ENCODE measurements at regions not wholly inside any gene's neighbourhood (a gene's known extent, or its start where the extent isn't known, plus 50 kb on each side); places are given as distances from the start of the nearest gene placed in this dataset.

DNA sequence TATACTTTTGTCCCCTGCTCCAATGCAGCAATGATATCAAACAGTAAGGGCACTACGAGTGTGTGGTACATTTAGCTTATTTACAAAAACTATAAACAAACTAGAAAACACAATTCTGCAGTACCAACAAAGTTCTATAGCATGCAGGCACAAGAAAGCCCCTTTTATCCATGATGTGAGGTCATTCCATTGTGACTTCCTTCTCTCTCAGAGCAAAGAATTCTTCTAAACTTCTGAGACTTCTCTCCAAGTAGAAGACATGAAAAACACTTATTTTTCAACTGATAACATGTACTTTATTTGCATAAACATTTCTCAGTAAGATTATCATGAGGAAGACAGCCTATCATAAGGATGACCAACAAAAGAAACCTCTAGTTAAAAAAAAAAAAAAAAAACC is 569.8 kb downstream of the TLE1 start:
- Histone ChIP-seq H3K9ac (ENCODE audit: low read length) (no peak overlapping the region), H3K9me2 (replicated peaks; ENCODE audit: insufficient read depth, low read length) (no peaks in the 10 kb centered on the region), H3F3A (ENCODE audit: insufficient read depth) (no peaks in the 10 kb centered on the region), H3K36me3 (ENCODE audit: low read length) (no peaks in the 10 kb centered on the region), H3K79me2 (ENCODE audit: insufficient read depth, low read length) (no peaks in the 10 kb centered on the region), H3K4me2 (ENCODE audit: low read depth, low read length, poor library complexity, severe bottlenecking) (no peak overlapping the region), H2AFZ (ENCODE audit: low read depth, low read length, severe bottlenecking) (no peak overlapping the region), H3K27me3 (ENCODE audit: low read length) (no peaks in the 10 kb centered on the region), H3K4me3 (ENCODE audit: insufficient read depth, low read length, poor library complexity, severe bottlenecking) (no peak overlapping the region), H4K20me1 (ENCODE audit: low read depth, low read length) (no peaks in the 10 kb centered on the region), H3K27ac (ENCODE audit: low read depth, low read length) (no peak overlapping the region), H3K9me3 (ENCODE audit: insufficient read depth, low read length) (no peaks in the 10 kb centered on the region)
- no peak for TF ChIP-seq EZH2phosphoT487 (conservative IDR thresholded peaks at IDR 0.05; ENCODE audit: low read length)
- TF ChIP-seq, protein P1, sequence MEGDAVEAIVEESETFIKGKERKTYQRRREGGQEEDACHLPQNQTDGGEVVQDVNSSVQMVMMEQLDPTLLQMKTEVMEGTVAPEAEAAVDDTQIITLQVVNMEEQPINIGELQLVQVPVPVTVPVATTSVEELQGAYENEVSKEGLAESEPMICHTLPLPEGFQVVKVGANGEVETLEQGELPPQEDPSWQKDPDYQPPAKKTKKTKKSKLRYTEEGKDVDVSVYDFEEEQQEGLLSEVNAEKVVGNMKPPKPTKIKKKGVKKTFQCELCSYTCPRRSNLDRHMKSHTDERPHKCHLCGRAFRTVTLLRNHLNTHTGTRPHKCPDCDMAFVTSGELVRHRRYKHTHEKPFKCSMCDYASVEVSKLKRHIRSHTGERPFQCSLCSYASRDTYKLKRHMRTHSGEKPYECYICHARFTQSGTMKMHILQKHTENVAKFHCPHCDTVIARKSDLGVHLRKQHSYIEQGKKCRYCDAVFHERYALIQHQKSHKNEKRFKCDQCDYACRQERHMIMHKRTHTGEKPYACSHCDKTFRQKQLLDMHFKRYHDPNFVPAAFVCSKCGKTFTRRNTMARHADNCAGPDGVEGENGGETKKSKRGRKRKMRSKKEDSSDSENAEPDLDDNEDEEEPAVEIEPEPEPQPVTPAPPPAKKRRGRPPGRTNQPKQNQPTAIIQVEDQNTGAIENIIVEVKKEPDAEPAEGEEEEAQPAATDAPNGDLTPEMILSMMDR (IDR thresholded peaks at IDR 0.05; ENCODE audit: insufficient read depth, low read length, poor library complexity, severe bottlenecking): no peak

DNA sequence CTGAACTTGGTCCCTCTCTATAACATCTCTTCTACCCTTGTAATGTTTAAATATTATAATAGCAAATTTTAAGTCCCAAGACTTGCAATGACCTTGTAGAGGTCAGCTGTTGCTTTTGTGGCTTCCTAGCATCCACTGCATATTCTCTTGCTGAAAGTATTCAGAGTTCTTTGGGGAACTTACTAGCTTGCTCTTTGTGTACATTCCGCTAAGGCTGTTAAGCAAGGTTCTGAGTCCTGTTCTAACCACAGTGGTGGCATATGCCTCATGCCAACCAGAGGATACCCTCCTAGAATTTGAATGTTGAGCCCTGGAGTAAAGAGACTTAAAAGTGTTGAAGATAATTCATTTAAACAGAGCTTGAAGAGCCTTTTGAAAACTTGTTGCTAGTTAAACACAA is 570.9 kb downstream of the TLE1 start:
- H3K79me2 ChIP-seq (ENCODE audit: insufficient read depth, low read length): no peaks in the 10 kb centered on the region
- H3F3A ChIP-seq (ENCODE audit: insufficient read depth): no peaks in the 10 kb centered on the region
- H3K27me3 ChIP-seq (ENCODE audit: low read length): no peaks in the 10 kb centered on the region
- no peaks in the 10 kb centered on the region for H3K36me3 ChIP-seq (ENCODE audit: low read length)
- H2AFZ ChIP-seq (ENCODE audit: low read depth, low read length, severe bottlenecking): no peak overlapping the region
- TF ChIP-seq EZH2phosphoT487 (conservative IDR thresholded peaks at IDR 0.05; ENCODE audit: low read length): no peak
- TF ChIP-seq, protein P1 (IDR thresholded peaks at IDR 0.05; ENCODE audit: insufficient read depth, low read length, poor library complexity, severe bottlenecking): no peak
- H3K4me3 ChIP-seq (ENCODE audit: insufficient read depth, low read length, poor library complexity, severe bottlenecking): no peak overlapping the region
- H3K9ac ChIP-seq (ENCODE audit: low read length): no peak overlapping the region
- no peaks in the 10 kb centered on the region for H4K20me1 ChIP-seq (ENCODE audit: low read depth, low read length)
- H3K9me3 ChIP-seq (ENCODE audit: insufficient read depth, low read length): no peaks in the 10 kb centered on the region
- H3K4me2 ChIP-seq (ENCODE audit: low read depth, low read length, poor library complexity, severe bottlenecking): no peak overlapping the region
- no peaks in the 10 kb centered on the region for H3K9me2 ChIP-seq (replicated peaks; ENCODE audit: insufficient read depth, low read length)
- no peak overlapping the region for H3K27ac ChIP-seq (ENCODE audit: low read depth, low read length)

DNA sequence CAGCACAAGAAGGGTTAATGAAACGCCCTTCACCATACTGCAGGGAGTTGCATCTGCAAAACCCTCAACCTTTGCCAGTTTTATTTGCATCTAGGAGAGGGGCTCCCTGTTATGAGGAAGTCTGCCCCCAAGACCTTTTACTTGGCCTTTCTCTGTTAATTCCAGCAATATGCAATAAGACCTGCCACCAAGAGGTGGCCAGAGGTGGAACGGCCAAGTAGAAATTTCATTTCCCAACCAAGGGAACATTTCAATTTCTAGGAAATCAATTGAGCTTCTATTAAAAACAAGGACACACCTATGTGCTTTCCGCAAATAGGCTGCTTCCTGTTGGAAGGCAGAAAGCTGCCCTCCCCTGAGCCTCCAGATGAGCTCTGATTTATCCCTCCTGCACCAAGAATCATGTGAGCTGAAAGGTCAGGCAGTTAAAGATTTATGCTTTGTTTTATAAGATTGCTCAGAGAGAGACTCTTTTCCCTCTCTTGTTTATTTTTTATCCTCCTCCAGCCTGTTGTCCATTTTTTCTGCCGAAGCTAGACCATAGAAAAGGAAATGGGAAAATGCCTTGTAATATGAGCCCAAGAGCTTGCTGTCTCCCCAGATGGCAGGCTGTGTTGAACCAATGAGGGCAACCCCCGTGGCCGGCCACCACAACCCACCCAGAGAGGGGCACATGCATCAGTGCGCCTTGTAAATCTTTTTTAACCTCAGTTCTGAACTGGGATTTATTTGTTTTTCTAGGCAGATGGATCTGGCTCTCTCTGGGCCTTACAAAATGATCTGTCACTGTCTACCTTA is 572.8 kb downstream of the TLE1 start:
- H3K4me2 ChIP-seq (ENCODE audit: low read depth, low read length, poor library complexity, severe bottlenecking): no peak overlapping the region
- no peak overlapping the region for H2AFZ ChIP-seq (ENCODE audit: low read depth, low read length, severe bottlenecking)
- H3F3A ChIP-seq (ENCODE audit: insufficient read depth): no peaks in the 10 kb centered on the region
- H3K4me3 ChIP-seq (ENCODE audit: insufficient read depth, low read length, poor library complexity, severe bottlenecking): no peak overlapping the region
- H3K36me3 ChIP-seq (ENCODE audit: low read length): no peaks in the 10 kb centered on the region
- no peak overlapping the region for H3K9ac ChIP-seq (ENCODE audit: low read length)
- no peak for TF ChIP-seq EZH2phosphoT487 (conservative IDR thresholded peaks at IDR 0.05; ENCODE audit: low read length)
- TF ChIP-seq, protein P1 (IDR thresholded peaks at IDR 0.05; ENCODE audit: insufficient read depth, low read length, poor library complexity, severe bottlenecking): no peak
- H4K20me1 ChIP-seq (ENCODE audit: low read depth, low read length): no peaks in the 10 kb centered on the region
- no peaks in the 10 kb centered on the region for H3K9me2 ChIP-seq (replicated peaks; ENCODE audit: insufficient read depth, low read length)
- H3K79me2 ChIP-seq (ENCODE audit: insufficient read depth, low read length): no peaks in the 10 kb centered on the region
- no peaks in the 10 kb centered on the region for H3K9me3 ChIP-seq (ENCODE audit: insufficient read depth, low read length)
- H3K27me3 ChIP-seq (ENCODE audit: low read length): no peaks in the 10 kb centered on the region
- H3K27ac ChIP-seq (ENCODE audit: low read depth, low read length): no peak overlapping the region
